DND-41 (cell line): ENCODE measurements at regions not wholly inside any gene's neighbourhood (a gene's known extent, or its start where the extent isn't known, plus 50 kb on each side); places are given as distances from the start of the nearest gene placed in this dataset.

Experiments
- ATAC-seq: fragments of 200-7000 bp; cut with Tn5 transposase; 3 replicates; pipeline ENCODE4 v1.9.1; 2021; ENCODE audit warnings: low read depth; ENCODE audit not compliant: insufficient read depth
- DNase-seq: peaks from one replicate; pipeline ENCODE4 v3.0.0-alpha.2; 2020
- H2AFZ ChIP-seq: 2 replicates; pipeline ENCODE4 v1.6.0; 2012; ENCODE audit warnings: low read depth, low read length
- H3K27ac ChIP-seq: 2 replicates; pipeline ENCODE4 v1.5.1; 2012; ENCODE audit warnings: low read length, inconsistent platforms
- H3K27me3 ChIP-seq: fragments of 200-600 bp; sonication (generic); 2 replicates; pipeline ENCODE4 v1.6.0; 2012; ENCODE audit warnings: low read length, mild to moderate bottlenecking, inconsistent platforms; ENCODE audit not compliant: insufficient read depth, poor library complexity
- H3K36me3 ChIP-seq: 2 replicates; pipeline ENCODE4 v1.5.1; 2012; ENCODE audit warnings: low read length, inconsistent platforms; ENCODE audit not compliant: insufficient read depth
- H3K4me1 ChIP-seq: 2 replicates; pipeline ENCODE4 v1.5.1; 2012; ENCODE audit warnings: mild to moderate bottlenecking, low read length; ENCODE audit not compliant: insufficient read depth
- H3K4me2 ChIP-seq: 2 replicates; pipeline ENCODE4 v1.6.0; 2012; ENCODE audit warnings: mild to moderate bottlenecking, moderate library complexity, low read length, inconsistent platforms; ENCODE audit not compliant: insufficient read depth
- H3K4me3 ChIP-seq, 2 experiments: fragments of 200-600 bp in 1 of 2; shearing (Covaris generic) in 1 of 2; 2 replicates each; pipeline ENCODE4 v1.5.1; 2012 to 2016; ENCODE audit warnings: inconsistent platforms in 2 of 2, low read length in 2 of 2, mild to moderate bottlenecking in 2 of 2, low read depth in 1 of 2, moderate library complexity in 1 of 2
- H3K79me2 ChIP-seq: 2 replicates; pipeline ENCODE4 v1.6.0; 2012; ENCODE audit warnings: low read length, inconsistent platforms; ENCODE audit not compliant: insufficient read depth
- H3K9ac ChIP-seq: 2 replicates; pipeline ENCODE4 v1.6.0; 2012; ENCODE audit warnings: low read depth, mild to moderate bottlenecking, inconsistent platforms, low read length, moderate library complexity
- H3K9me3 ChIP-seq: 2 replicates; pipeline ENCODE4 v1.5.1; 2012; ENCODE audit warnings: low read length, moderate library complexity, mild to moderate bottlenecking, inconsistent platforms; ENCODE audit not compliant: insufficient read depth, severe bottlenecking
- H4K20me1 ChIP-seq: 2 replicates; pipeline ENCODE4 v1.6.0; 2012; ENCODE audit warnings: low read length; ENCODE audit not compliant: insufficient read depth
- CTCF ChIP-seq: IDR thresholded peaks from 2 replicates; pipeline ENCODE4 v1.5.1; 2012; ENCODE audit warnings: borderline replicate concordance, low read length, moderate library complexity, mild to moderate bottlenecking; ENCODE audit not compliant: poor library complexity, severe bottlenecking; ENCODE audit errors: extremely low read depth
- EZH2 ChIP-seq: IDR thresholded peaks from 3 replicates; pipeline ENCODE4 v1.6.1; 2012; ENCODE audit warnings: borderline replicate concordance, low read depth, mild to moderate bottlenecking, moderate library complexity, low read length, inconsistent platforms; ENCODE audit not compliant: severe bottlenecking

- peaks cover 6% of the 10 kb centered on the region for H3K27me3 ChIP-seq
- no peaks in the 10 kb centered on the region for H3K9me3 ChIP-seq
- no peak overlapping the region for H3K4me2 ChIP-seq
- no peak overlapping the region for H3K9ac ChIP-seq
- DNase-seq (no peak), ATAC-seq (no peak)
- no peaks in the 10 kb centered on the region for H3K4me1 ChIP-seq
- H4K20me1 ChIP-seq, result no peaks in the 10 kb centered on the region
- TF ChIP-seq CTCF (no peak), EZH2 (no peak)
- no peaks in the 10 kb centered on the region for H3K79me2 ChIP-seq
- no peak overlapping the region for H3K27ac ChIP-seq
- H3K4me3 ChIP-seq, result no peak overlapping the region
- no peak overlapping the region for H2AFZ ChIP-seq
- H3K36me3 ChIP-seq, result no peaks in the 10 kb centered on the region
These were observed 75.0 kb upstream of the DAB2IP start for GRCh38 chr9:121576281-121577075.

GRCh38 chr9:121577166-121577565 is 74.3 kb upstream of the DAB2IP start:
- no peaks in the 10 kb centered on the region for H3K9me3 ChIP-seq
- H3K4me1 ChIP-seq, result no peaks in the 10 kb centered on the region
- no peak overlapping the region for H3K9ac ChIP-seq
- no peak overlapping the region for H2AFZ ChIP-seq
- H3K4me2 ChIP-seq, result no peak overlapping the region
- H4K20me1 ChIP-seq, result no peaks in the 10 kb centered on the region
- H3K27me3 ChIP-seq, result peaks cover 9% of the 10 kb centered on the region
- no peaks in the 10 kb centered on the region for H3K36me3 ChIP-seq
- H3K4me3 ChIP-seq, result no peak overlapping the region
- H3K79me2 ChIP-seq, result no peaks in the 10 kb centered on the region
- DNase-seq, result no peak
- H3K27ac ChIP-seq, result no peak overlapping the region
- ATAC-seq, result no peak
- no peak for TF ChIP-seq EZH2
- no peak for TF ChIP-seq CTCF

GRCh38 chr9:121577572-121577971 is 73.9 kb upstream of the DAB2IP start:
- H3K27ac ChIP-seq, result no peak overlapping the region
- H3K9me3 ChIP-seq, result no peaks in the 10 kb centered on the region
- DNase-seq, result no peak
- H3K4me1 ChIP-seq, result no peaks in the 10 kb centered on the region
- peaks cover 9% of the 10 kb centered on the region for H3K27me3 ChIP-seq
- no peaks in the 10 kb centered on the region for H3K36me3 ChIP-seq
- no peaks in the 10 kb centered on the region for H3K79me2 ChIP-seq
- no peak overlapping the region for H2AFZ ChIP-seq
- no peak overlapping the region for H3K9ac ChIP-seq
- ATAC-seq, result no peak
- H3K4me2 ChIP-seq, result no peak overlapping the region
- no peak overlapping the region for H3K4me3 ChIP-seq
- TF ChIP-seq CTCF (no peak), EZH2 (no peak)
- H4K20me1 ChIP-seq, result no peaks in the 10 kb centered on the region
